GM12878 (cell line): ENCODE measurements at regions not wholly inside any gene's neighbourhood (a gene's known extent, or its start where the extent isn't known, plus 50 kb on each side); places are given as distances from the start of the nearest gene placed in this dataset.
"Not testable (repeated sequence)": the region's sequence is repeated elsewhere in the genome, so short reads cannot be mapped to it uniquely, and the experiment has no call there.

Source experiments
- ATAC-seq: fragments of 200-7000 bp; cut with Tn5 transposase; 3 replicates; pipeline ENCODE4 v1.9.1; 2020; ENCODE audit warnings: mild to moderate bottlenecking, moderate library complexity
- BruUV-seq: library from RNA; stranded (reverse); fragments of 400-500 nt; replicated peaks from 2 replicates; lab custom pipeline; 2021; lab: Mats Ljungman, UMichigan
- CTCF ChIA-PET: fragments of 300-600 bp; sonication (Branson Sonifier 250); formaldehyde crosslinking; extraction: SDS; loops from one replicate; lab custom pipeline; 2021; ENCODE audit warnings: inconsistent platforms; lab: Yijun Ruan, JAX
- POLR2A ChIA-PET: fragments of 350-600 bp; formaldehyde crosslinking; extraction: SDS; loops from one replicate; lab custom pipeline; 2021; ENCODE audit warnings: inconsistent platforms; lab: Charles Lee
- RAD21 ChIA-PET: fragments of 300-600 bp; sonication (Branson Sonifier 250); formaldehyde crosslinking; loops from one replicate; lab custom pipeline; 2023; ENCODE audit warnings: antibody characterized with exemption; ENCODE audit not compliant: unreplicated experiment; lab: Charles Lee
- SMC1A ChIA-PET: fragments of 300-600 bp; sonication (Branson Sonifier 250); formaldehyde crosslinking; loops from one replicate; lab custom pipeline; 2023; ENCODE audit not compliant: unreplicated experiment, uncharacterized antibody; lab: Charles Lee
- DNase-seq: peaks from one replicate; pipeline ENCODE4 v3.0.0-alpha.2; 2011; ENCODE audit warnings: low read depth, low spot score
- FAIRE-seq: peaks from 3 replicates; lab custom pipeline; 2011; peaks lifted over from hg19 to GRCh38; lab: Jason Lieb, UNC
- H2AFZ ChIP-seq: 2 replicates; pipeline ENCODE4 v1.6.0; 2011; ENCODE audit warnings: low read depth, low read length, control low read depth; ENCODE audit not compliant: control insufficient read depth
- H3K27ac ChIP-seq: 2 replicates; pipeline ENCODE4 v1.5.1; 2011; ENCODE audit warnings: control low read depth; ENCODE audit not compliant: control insufficient read depth, insufficient read depth
- H3K27me3 ChIP-seq, 2 experiments: replicated peaks in 1 of 2; 2 replicates each; pipeline versions ENCODE4 v1.6.0 to v1.6.1; 2011; ENCODE audit warnings: low read length in 1 of 2; ENCODE audit not compliant: control insufficient read depth in 2 of 2, insufficient read depth in 2 of 2
- H3K36me3 ChIP-seq, 2 experiments: 2 replicates each; pipeline ENCODE4 v1.5.1; 2011; ENCODE audit warnings: low read length in 1 of 2; ENCODE audit not compliant: control insufficient read depth in 2 of 2, insufficient read depth in 2 of 2
- H3K4me1 ChIP-seq: 2 replicates; pipeline ENCODE4 v1.6.1; 2011; ENCODE audit warnings: mild to moderate bottlenecking, low read length, moderate library complexity, mixed read lengths; ENCODE audit not compliant: control insufficient read depth, insufficient read depth
- H3K4me2 ChIP-seq: 2 replicates; pipeline ENCODE4 v1.6.0; 2011; ENCODE audit warnings: control low read depth; ENCODE audit not compliant: control insufficient read depth, insufficient read depth
- H3K4me3 ChIP-seq: fragments of 200-600 bp; sonication (generic); 2 replicates; pipeline ENCODE4 v1.5.1; 2016
- H3K79me2 ChIP-seq: 2 replicates; pipeline ENCODE4 v1.6.0; 2011; ENCODE audit warnings: low read length; ENCODE audit not compliant: control insufficient read depth, insufficient read depth
- H3K9ac ChIP-seq: 2 replicates; pipeline ENCODE4 v1.8.0; 2011; ENCODE audit warnings: low read length, control low read depth, mixed read lengths; ENCODE audit not compliant: control insufficient read depth, insufficient read depth
- H3K9me3 ChIP-seq: replicated peaks from 3 replicates; pipeline ENCODE4 v1.5.1; 2011; ENCODE audit warnings: mild to moderate bottlenecking, low read length; ENCODE audit not compliant: control insufficient read depth, insufficient read depth
- H4K20me1 ChIP-seq: 2 replicates; pipeline ENCODE4 v1.6.0; 2011; ENCODE audit not compliant: control insufficient read depth, insufficient read depth
- WGBS: methylation state at CpG from one replicate; pipeline ENCODE4 v1.1.6; 2016; ENCODE audit warnings: low lambda C conversion rate; ENCODE audit not compliant: insufficient replicate concordance, insufficient coverage; ENCODE audit errors: missing lambda C conversion rate; 5-methylcytosine and 5-hydroxymethylcytosine counted together
- in situ Hi-C: fragments of 300-500 bp; cut with MboI; formaldehyde crosslinking; loops from 9 replicates; pipeline ENCODE4 v1.14.3; 2018; ENCODE audit warnings: mixed read lengths
- intact Hi-C: fragments of 100-400 bp; cut with micrococcal nuclease; formaldehyde crosslinking; loops from one replicate; pipeline ENCODE4 v1.14.2; 2022; ENCODE audit not compliant: unreplicated experiment

DNA sequence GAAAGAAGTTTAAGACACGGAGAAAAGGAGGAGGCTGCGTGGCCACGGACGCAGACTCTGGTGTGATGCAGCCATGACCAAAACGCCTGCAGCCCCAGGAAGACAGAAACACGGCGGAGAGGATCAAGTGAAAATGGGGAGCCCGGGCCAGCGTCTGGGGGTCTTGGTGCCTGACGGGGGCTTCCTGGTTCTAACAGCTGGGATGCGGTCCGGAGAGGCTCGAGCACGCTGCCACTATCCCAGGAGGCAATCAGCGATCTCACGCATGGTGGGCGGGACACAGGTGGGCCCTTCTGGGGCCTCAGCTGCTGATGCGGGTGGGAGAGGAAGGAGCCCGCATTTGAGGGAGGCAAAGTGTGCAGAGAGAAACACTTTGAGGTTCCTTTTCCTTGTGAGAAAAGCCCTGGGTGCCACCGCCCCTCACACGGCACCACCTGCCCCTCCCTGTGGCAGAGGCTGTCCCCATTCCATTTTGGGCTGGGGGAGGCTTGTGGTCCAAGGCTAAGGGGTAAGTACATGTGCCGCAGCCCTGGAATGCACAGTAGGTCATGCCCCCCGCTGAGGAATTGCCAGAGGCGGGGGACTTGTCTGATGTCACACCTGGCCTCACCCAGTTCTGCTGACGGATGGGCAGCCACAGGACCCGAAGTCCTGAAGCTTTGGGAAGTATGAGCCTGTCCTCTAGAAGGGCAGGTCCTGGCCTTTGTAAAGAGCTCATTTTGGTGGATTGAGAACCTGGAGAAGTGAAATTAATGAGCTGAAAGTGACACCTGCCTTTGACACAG is 121.7 kb upstream of the ZNF469 start:
- H3K27me3 ChIP-seq, CTCF ChIA-PET, FAIRE-seq, POLR2A ChIA-PET, in situ Hi-C loops, RAD21 ChIA-PET, H3K4me1 ChIP-seq, H3K4me3 ChIP-seq, intact Hi-C loops, H4K20me1 ChIP-seq, ATAC-seq, H3K27ac ChIP-seq, H3K4me2 ChIP-seq, H3K9me3 ChIP-seq, H3K79me2 ChIP-seq, SMC1A ChIA-PET, H2AFZ ChIP-seq, DNase-seq, H3K9ac ChIP-seq, BruUV-seq, H3K36me3 ChIP-seq: not testable (repeated sequence)
- WGBS: 49% methylated on average over 26 of the region's 26 CpGs

DNA sequence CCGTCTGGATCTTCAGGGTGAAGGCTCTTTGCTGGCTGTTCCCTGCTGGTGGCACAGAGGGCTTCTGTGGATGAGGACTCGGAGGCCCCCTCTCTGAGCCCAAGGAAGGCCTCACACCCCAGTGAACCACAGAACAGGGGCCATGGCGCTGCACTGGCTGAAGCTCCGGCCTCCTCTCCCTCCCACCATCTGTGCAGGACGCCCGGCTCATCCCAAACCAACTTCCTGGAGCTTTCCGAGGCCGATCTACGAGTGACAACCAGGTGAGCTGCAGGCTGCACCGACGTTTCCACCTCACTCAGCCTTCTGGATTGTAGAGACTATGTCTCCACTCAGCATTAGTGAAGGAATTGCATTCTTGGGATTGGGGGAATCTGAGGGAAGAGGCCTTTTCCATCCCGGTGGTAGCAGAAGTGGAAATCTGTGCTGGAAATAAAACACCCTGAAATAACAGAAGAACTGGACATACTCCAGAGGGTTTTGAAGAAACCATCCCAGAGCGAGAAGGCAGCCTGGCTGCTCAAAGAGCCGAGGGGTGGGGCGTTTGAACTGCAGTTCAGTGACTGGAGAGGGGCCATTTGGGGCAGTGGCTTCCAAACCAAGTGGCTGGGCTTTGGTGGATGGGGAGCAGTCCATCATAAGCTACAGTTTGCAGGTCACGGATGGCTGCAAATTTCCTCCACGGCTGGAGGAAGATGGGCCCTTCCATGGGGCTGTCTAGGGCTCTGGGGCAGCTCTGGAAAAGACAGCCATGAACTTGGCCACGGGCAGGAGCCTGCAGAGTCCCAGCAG is 120.7 kb upstream of the ZNF469 start:
- H3K4me2 ChIP-seq, BruUV-seq, H3K79me2 ChIP-seq, H3K9ac ChIP-seq, H3K27me3 ChIP-seq, H4K20me1 ChIP-seq, H3K27ac ChIP-seq, H3K4me1 ChIP-seq, ATAC-seq, H3K36me3 ChIP-seq, intact Hi-C loops, RAD21 ChIA-PET, in situ Hi-C loops, DNase-seq, POLR2A ChIA-PET, H3K9me3 ChIP-seq, H2AFZ ChIP-seq, CTCF ChIA-PET, FAIRE-seq, H3K4me3 ChIP-seq, SMC1A ChIA-PET: not testable (repeated sequence)
- 23% methylated on average over 18 of the region's 18 CpGs for WGBS
